HEK293 (cell line): ENCODE measurements at regions not wholly inside any gene's neighbourhood (a gene's known extent, or its start where the extent isn't known, plus 50 kb on each side); places are given as distances from the start of the nearest gene placed in this dataset.

Experiments
- CTCF ChIA-PET: fragments of 350-600 bp; formaldehyde crosslinking; extraction: SDS; loops from one replicate; lab custom pipeline; 2021; ENCODE audit warnings: antibody characterized with exemption; lab: Yijun Ruan, JAX
- POLR2A ChIA-PET: fragments of 300-600 bp; formaldehyde crosslinking; extraction: SDS; loops from one replicate; lab custom pipeline; 2020; ENCODE audit warnings: antibody characterized with exemption, inconsistent platforms; lab: Yijun Ruan, JAX
- H3K27ac ChIP-seq: fragments of 200-500 bp; sonication (Bioruptor generic); 2 replicates; pipeline ENCODE4 v1.5.1; 2014; ENCODE audit warnings: low read depth, low read length, control low read depth, inconsistent platforms; ENCODE audit errors: extremely low read depth
- H3K36me3 ChIP-seq, 2 experiments: fragments of 200-500 bp in 1 of 2; sonication (Bioruptor generic) in 1 of 2; 1 replicate in 1 of 2; 2 replicates in 1 of 2; pipeline ENCODE4 v1.5.1; 2014 to 2017; ENCODE audit warnings: inconsistent platforms in 2 of 2, low read length in 2 of 2; ENCODE audit not compliant: control insufficient read depth in 2 of 2, insufficient read depth in 1 of 2
- H3K4me1 ChIP-seq: fragments of 200-500 bp; sonication (Bioruptor generic); 2 replicates; pipeline ENCODE4 v1.5.1; 2014; ENCODE audit warnings: mild to moderate bottlenecking, low read length, inconsistent platforms; ENCODE audit not compliant: control insufficient read depth, insufficient read depth
- H3K4me3 ChIP-seq: 2 replicates; pipeline ENCODE4 v1.5.1; 2011; ENCODE audit warnings: low read depth, mild to moderate bottlenecking, control low read depth, low read length, moderate library complexity
- H3K9me3 ChIP-seq: fragments of 200-500 bp; sonication (Bioruptor generic); 2 replicates; pipeline ENCODE4 v1.5.1; 2014; ENCODE audit warnings: low read depth, low read length, inconsistent platforms; ENCODE audit not compliant: control insufficient read depth, insufficient read depth
- GLIS1 ChIP-seq: fragments of 450-650 bp; formaldehyde crosslinking; IDR thresholded peaks from 2 replicates; pipeline ENCODE4 v1.5.1; 2016; ENCODE audit warnings: missing biosample characterization, missing genetic modification characterization
- WT1 ChIP-seq: fragments of 450-650 bp; formaldehyde crosslinking; IDR thresholded peaks from 2 replicates; pipeline ENCODE4 v1.5.1; 2016; ENCODE audit warnings: missing biosample characterization, missing genetic modification characterization
- ZNF16 ChIP-seq: fragments of 450-650 bp; formaldehyde crosslinking; IDR thresholded peaks from 2 replicates; pipeline ENCODE4 v1.5.1; 2016; ENCODE audit warnings: low read depth, missing biosample characterization, missing genetic modification characterization
- ZNF292 ChIP-seq: fragments of 450-650 bp; formaldehyde crosslinking; IDR thresholded peaks from 2 replicates; pipeline ENCODE4 v1.5.1; 2016; ENCODE audit warnings: low read depth, missing biosample characterization, missing genetic modification characterization, borderline replicate concordance
- ZNF623 ChIP-seq: fragments of 450-650 bp; formaldehyde crosslinking; IDR thresholded peaks from 2 replicates; pipeline ENCODE4 v1.5.1; 2016; ENCODE audit warnings: missing biosample characterization, missing genetic modification characterization
- ZNF654 ChIP-seq: fragments of 450-650 bp; formaldehyde crosslinking; IDR thresholded peaks from 2 replicates; pipeline ENCODE4 v1.5.1; 2016; ENCODE audit warnings: low read depth, missing biosample characterization, missing genetic modification characterization
- ZNF777 ChIP-seq: fragments of 450-650 bp; formaldehyde crosslinking; IDR thresholded peaks from 2 replicates; pipeline ENCODE4 v1.5.1; 2017; ENCODE audit warnings: missing biosample characterization, missing genetic modification characterization, borderline replicate concordance
- ZNF791 ChIP-seq: fragments of 450-650 bp; formaldehyde crosslinking; IDR thresholded peaks from 2 replicates; pipeline ENCODE4 v1.5.1; 2016; ENCODE audit warnings: missing biosample characterization, missing genetic modification characterization
- TF ChIP-seq, protein P1 (sequence below): fragments of 450-650 bp; formaldehyde crosslinking; IDR thresholded peaks from 2 replicates; pipeline ENCODE4 v1.5.1; 2016; ENCODE audit warnings: missing biosample characterization, missing genetic modification characterization
- TF ChIP-seq, protein P2 (sequence below): fragments of 450-650 bp; formaldehyde crosslinking; IDR thresholded peaks from 2 replicates; pipeline ENCODE4 v1.5.1; 2016; ENCODE audit warnings: missing biosample characterization, missing genetic modification characterization
- TF ChIP-seq, protein P3 (sequence below): fragments of 450-650 bp; formaldehyde crosslinking; IDR thresholded peaks from 2 replicates; pipeline ENCODE4 v1.5.1; 2016; ENCODE audit warnings: missing biosample characterization, missing genetic modification characterization
- TF ChIP-seq, protein P4 (sequence below): fragments of 450-650 bp; formaldehyde crosslinking; IDR thresholded peaks from 2 replicates; pipeline ENCODE4 v1.5.1; 2016; ENCODE audit warnings: missing biosample characterization, missing genetic modification characterization

DNA sequence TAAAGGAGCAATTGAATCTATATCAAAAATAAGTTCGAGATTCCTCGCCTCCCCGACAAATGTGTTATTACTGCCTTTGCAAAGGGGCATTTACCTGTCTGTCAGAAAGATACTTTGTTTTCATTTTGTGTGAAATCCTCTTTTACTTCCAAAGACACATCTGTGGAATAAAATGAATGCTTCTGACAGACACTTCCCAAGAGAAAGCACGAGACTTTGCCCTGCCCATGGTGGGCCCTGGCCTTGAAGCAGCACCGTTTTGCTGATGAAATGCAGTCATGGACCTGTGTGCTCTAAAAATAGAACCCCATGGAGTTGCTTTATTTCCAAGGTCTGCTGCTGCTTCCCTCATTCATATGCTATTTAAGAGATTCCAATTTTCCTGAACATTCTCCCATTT, 85.9 kb upstream of the USP47 start:
- no peaks in the 10 kb centered on the region for H3K9me3 ChIP-seq
- no peak for TF ChIP-seq ZNF777
- TF ChIP-seq, protein P1, sequence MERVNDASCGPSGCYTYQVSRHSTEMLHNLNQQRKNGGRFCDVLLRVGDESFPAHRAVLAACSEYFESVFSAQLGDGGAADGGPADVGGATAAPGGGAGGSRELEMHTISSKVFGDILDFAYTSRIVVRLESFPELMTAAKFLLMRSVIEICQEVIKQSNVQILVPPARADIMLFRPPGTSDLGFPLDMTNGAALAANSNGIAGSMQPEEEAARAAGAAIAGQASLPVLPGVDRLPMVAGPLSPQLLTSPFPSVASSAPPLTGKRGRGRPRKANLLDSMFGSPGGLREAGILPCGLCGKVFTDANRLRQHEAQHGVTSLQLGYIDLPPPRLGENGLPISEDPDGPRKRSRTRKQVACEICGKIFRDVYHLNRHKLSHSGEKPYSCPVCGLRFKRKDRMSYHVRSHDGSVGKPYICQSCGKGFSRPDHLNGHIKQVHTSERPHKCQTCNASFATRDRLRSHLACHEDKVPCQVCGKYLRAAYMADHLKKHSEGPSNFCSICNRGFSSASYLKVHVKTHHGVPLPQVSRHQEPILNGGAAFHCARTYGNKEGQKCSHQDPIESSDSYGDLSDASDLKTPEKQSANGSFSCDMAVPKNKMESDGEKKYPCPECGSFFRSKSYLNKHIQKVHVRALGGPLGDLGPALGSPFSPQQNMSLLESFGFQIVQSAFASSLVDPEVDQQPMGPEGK (tag by site-specific recombination) = no peak
- TF ChIP-seq, all 188 proteins: peak for 0
- ChIA-PET POLR2A (no interaction called here), CTCF (interaction anchor here (0.9 kb wide), 1 partner anchor 32 kb away, joined by 3 read pairs; no protein-coding TSS in a partner anchor)
- Histone ChIP-seq H3K4me3 (no peak overlapping the region), H3K27ac (no peak overlapping the region), H3K4me1 (0 out of 2 replicates have a peak, but pooled peaks cover 3% of the 10 kb centered on the region), H3K36me3 (no peaks in the 10 kb centered on the region)

DNA sequence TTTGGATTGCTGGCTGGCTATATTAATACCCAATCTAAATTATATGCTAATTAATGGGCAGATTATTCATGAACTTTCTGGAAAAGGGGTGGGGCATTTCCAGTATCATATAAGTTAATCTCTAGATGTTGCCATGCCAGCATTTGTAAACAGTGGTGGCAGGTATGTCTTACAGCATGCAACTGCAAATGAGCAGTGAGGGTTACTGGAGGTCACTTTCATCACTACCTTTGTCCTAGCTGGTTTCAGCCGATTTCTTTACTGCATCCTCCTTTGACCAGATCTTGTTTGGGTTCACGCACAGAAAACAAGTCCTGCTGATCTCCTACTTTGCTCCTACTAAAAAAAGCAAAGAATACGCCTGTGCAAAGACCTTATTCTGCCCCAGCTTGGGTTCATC, 89.1 kb upstream of the USP47 start:
- no peaks in the 10 kb centered on the region for H3K36me3 ChIP-seq
- no peak overlapping the region for H3K27ac ChIP-seq
- H3K4me1 ChIP-seq = no peaks in the 10 kb centered on the region
- POLR2A ChIA-PET = no interaction called here
- no peaks in the 10 kb centered on the region for H3K9me3 ChIP-seq
- H3K4me3 ChIP-seq = no peak overlapping the region
- TF ChIP-seq ZNF623 = no peak
- TF ChIP-seq, protein P2, sequence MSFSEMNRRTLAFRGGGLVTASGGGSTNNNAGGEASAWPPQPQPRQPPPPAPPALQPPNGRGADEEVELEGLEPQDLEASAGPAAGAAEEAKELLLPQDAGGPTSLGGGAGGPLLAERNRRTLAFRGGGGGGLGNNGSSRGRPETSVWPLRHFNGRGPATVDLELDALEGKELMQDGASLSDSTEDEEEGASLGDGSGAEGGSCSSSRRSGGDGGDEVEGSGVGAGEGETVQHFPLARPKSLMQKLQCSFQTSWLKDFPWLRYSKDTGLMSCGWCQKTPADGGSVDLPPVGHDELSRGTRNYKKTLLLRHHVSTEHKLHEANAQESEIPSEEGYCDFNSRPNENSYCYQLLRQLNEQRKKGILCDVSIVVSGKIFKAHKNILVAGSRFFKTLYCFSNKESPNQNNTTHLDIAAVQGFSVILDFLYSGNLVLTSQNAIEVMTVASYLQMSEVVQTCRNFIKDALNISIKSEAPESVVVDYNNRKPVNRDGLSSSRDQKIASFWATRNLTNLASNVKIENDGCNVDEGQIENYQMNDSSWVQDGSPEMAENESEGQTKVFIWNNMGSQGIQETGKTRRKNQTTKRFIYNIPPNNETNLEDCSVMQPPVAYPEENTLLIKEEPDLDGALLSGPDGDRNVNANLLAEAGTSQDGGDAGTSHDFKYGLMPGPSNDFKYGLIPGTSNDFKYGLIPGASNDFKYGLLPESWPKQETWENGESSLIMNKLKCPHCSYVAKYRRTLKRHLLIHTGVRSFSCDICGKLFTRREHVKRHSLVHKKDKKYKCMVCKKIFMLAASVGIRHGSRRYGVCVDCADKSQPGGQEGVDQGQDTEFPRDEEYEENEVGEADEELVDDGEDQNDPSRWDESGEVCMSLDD = no peak
- TF ChIP-seq, protein P3, sequence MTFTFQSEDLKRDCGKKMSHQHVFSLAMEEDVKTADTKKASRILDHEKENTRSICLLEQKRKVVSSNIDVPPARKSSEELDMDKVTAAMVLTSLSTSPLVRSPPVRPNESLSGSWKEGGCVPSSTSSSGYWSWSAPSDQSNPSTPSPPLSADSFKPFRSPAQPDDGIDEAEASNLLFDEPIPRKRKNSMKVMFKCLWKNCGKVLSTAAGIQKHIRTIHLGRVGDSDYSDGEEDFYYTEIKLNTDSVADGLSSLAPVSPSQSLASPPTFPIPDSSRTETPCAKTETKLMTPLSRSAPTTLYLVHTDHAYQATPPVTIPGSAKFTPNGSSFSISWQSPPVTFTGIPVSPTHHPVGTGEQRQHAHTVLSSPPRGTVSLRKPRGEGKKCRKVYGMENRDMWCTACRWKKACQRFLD (tag by site-specific recombination) = no peak
- TF ChIP-seq ZNF16 (tag by site-specific recombination) = no peak
- TF ChIP-seq, protein P4, sequence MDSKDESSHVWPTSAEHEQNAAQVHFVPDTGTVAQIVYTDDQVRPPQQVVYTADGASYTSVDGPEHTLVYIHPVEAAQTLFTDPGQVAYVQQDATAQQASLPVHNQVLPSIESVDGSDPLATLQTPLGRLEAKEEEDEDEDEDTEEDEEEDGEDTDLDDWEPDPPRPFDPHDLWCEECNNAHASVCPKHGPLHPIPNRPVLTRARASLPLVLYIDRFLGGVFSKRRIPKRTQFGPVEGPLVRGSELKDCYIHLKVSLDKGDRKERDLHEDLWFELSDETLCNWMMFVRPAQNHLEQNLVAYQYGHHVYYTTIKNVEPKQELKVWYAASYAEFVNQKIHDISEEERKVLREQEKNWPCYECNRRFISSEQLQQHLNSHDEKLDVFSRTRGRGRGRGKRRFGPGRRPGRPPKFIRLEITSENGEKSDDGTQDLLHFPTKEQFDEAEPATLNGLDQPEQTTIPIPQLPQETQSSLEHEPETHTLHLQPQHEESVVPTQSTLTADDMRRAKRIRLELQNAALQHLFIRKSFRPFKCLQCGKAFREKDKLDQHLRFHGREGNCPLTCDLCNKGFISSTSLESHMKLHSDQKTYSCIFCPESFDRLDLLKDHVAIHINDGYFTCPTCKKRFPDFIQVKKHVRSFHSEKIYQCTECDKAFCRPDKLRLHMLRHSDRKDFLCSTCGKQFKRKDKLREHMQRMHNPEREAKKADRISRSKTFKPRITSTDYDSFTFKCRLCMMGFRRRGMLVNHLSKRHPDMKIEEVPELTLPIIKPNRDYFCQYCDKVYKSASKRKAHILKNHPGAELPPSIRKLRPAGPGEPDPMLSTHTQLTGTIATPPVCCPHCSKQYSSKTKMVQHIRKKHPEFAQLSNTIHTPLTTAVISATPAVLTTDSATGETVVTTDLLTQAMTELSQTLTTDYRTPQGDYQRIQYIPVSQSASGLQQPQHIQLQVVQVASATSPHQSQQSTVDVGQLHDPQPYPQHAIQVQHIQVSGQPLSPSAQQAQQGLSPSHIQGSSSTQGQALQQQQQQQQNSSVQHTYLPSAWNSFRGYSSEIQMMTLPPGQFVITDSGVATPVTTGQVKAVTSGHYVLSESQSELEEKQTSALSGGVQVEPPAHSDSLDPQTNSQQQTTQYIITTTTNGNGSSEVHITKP (tag by site-specific recombination) = no peak
- TF ChIP-seq GLIS1 (tag by site-specific recombination) = no peak
- TF ChIP-seq ZNF791 (tag by site-specific recombination) = no peak
- TF ChIP-seq, all 188 proteins: peak for 0
- CTCF ChIA-PET = interaction anchor here (0.7 to 1.3 kb wide), 3 partner anchors 9 to 35 kb away, joined by 3 to 4 read pairs (median 3); no protein-coding TSS in a partner anchor

DNA sequence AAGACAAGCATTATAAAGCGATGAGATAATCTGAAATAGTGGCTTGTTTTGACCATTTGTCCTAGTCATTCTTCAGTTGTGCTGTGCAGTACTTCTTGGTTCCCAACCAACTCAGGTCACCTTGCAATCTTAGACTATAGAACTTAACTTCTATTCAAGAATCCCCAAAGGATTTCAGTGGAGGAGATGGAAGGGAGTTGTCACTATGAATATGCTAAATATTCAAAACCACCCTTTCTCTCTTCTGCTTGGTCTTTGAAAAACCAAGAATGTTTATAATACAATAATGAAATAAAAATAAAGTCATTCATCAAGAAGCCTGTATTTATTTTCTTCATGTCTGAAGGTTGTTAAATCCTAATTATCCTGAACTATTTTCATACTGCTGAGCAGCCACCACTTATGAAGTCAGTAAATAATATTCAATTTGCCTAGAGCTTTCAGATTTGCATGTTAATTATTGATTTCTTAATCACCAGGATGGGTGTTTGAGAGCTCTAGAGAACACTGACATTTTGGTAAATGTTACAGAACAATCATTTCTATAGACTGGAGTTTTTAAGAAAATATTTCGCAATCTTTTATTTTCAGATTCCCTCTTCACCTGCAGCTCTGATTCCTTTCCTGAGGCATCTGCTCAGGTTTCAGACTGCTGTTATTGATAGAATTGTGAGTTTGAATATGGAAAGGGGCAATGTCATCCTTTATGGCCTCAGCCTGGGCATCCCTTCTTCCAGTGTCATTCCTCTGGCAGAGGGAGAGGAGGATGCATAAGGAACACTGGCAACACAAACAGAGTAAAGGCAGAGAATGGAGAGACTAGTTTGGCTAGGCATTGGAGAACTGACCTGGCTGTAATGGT, 91.5 kb upstream of the USP47 start:
- no peaks in the 10 kb centered on the region for H3K4me1 ChIP-seq
- H3K9me3 ChIP-seq = no peaks in the 10 kb centered on the region
- ChIA-PET CTCF (interaction anchor here (0.8 kb wide), 1 partner anchor 37 kb away, joined by 3 read pairs; no protein-coding TSS in a partner anchor), POLR2A (no interaction called here)
- H3K36me3 ChIP-seq = no peaks in the 10 kb centered on the region
- H3K27ac ChIP-seq = no peak overlapping the region
- H3K4me3 ChIP-seq = no peak overlapping the region
- TF ChIP-seq ZNF654 (tag by site-specific recombination) (no peak), WT1 (tag by site-specific recombination) (no peak), ZNF292 (tag by site-specific recombination) (no peak)
